ENCODE measurements at regions not wholly inside any gene's neighbourhood (a gene's known extent, or its start where the extent isn't known, plus 50 kb on each side); places are given as distances from the start of the nearest gene placed in this dataset.

- TF ChIP-seq ZNF274 (IDR thresholded peaks at IDR 0.05; ENCODE audit: low read depth, low read length) (no peak), YY1 (IDR thresholded peaks at IDR 0.05; ENCODE audit: insufficient read depth, insufficient read length) (no peak), SUZ12 (IDR thresholded peaks at IDR 0.05; ENCODE audit: extremely low read depth, insufficient read depth, insufficient read length) (no peak)
These were observed 145.9 kb downstream of the DUSP6 start for GRCh38 chr12:89206390-89206789.
